HepG2 (cell line): ENCODE measurements at regions not wholly inside any gene's neighbourhood (a gene's known extent, or its start where the extent isn't known, plus 50 kb on each side); places are given as distances from the start of the nearest gene placed in this dataset.

Source experiments
- ATAC-seq: fragments of 200-7000 bp; cut with Tn5 transposase; 3 replicates; pipeline ENCODE4 v1.9.1; 2020; ENCODE audit warnings: mild to moderate bottlenecking, moderate library complexity
- BruUV-seq: library from RNA; stranded (reverse); fragments of 400-500 nt; replicated peaks from 2 replicates; lab custom pipeline; 2021; lab: Mats Ljungman, UMichigan
- CTCF ChIA-PET: fragments of 300-600 bp; formaldehyde crosslinking; extraction: SDS; loops from one replicate; lab custom pipeline; 2021; ENCODE audit warnings: low total read pairs, inconsistent platforms, low intra/inter-chr PET ratio; lab: Yijun Ruan, JAX
- POLR2A ChIA-PET: fragments of 350-600 bp; sonication (Branson Sonifier 250); formaldehyde crosslinking; loops from one replicate; lab custom pipeline; 2020; ENCODE audit warnings: antibody characterized with exemption, inconsistent platforms; lab: Yijun Ruan, JAX
- DNase-seq: peaks from one replicate; pipeline ENCODE4 v3.0.0-alpha.2; 2015; ENCODE audit warnings: low spot score
- FAIRE-seq: peaks from 3 replicates; lab custom pipeline; 2011; peaks lifted over from hg19 to GRCh38; lab: Jason Lieb, UNC
- H2AFZ ChIP-seq: one replicate; pipeline ENCODE4 v1.6.1; 2011; ENCODE audit warnings: low read length, inconsistent platforms
- H3K27ac ChIP-seq: fragments of 300-600 bp; 3 replicates; pipeline ENCODE4 v1.8.0; 2011; ENCODE audit warnings: mixed run types, mild to moderate bottlenecking, mixed read lengths, low read length, inconsistent platforms; ENCODE audit not compliant: insufficient read depth; ENCODE audit errors: extremely low read length
- H3K27me3 ChIP-seq, 2 experiments: fragments of 200-600 bp in 1 of 2; 2 replicates in 1 of 2; 3 replicates in 1 of 2; pipeline versions ENCODE4 v1.6.0 to v1.8.0; 2011; ENCODE audit warnings: low read length in 2 of 2, mild to moderate bottlenecking in 2 of 2, moderate library complexity in 2 of 2, inconsistent platforms in 1 of 2; ENCODE audit not compliant: insufficient read depth in 2 of 2, control insufficient read depth in 1 of 2
- H3K36me3 ChIP-seq, 2 experiments: fragments of 200-600 bp in 1 of 2; replicated peaks in 1 of 2; 2 replicates in 1 of 2; 3 replicates in 1 of 2; pipeline versions ENCODE4 v1.5.1 to v1.8.0; 2011; ENCODE audit warnings: low read length in 2 of 2, inconsistent platforms in 1 of 2; ENCODE audit not compliant: insufficient read depth in 2 of 2, control insufficient read depth in 1 of 2
- H3K4me1 ChIP-seq: 2 replicates; pipeline ENCODE4 v1.5.1; 2012; ENCODE audit warnings: low read length, inconsistent platforms; ENCODE audit not compliant: insufficient read depth
- H3K4me2 ChIP-seq: 2 replicates; pipeline ENCODE4 v1.6.0; 2011; ENCODE audit warnings: low read depth, low read length, inconsistent platforms
- H3K4me3 ChIP-seq, 3 experiments: fragments of 200-600 bp in 1 of 3; sonication (generic), shearing (Covaris generic) in 1 of 3; replicated peaks in 1 of 3; 2 replicates each; pipeline ENCODE4 v1.5.1; 2011 to 2016; ENCODE audit warnings: low read length in 3 of 3, inconsistent platforms in 2 of 3, low read depth in 2 of 3, mild to moderate bottlenecking in 2 of 3, control low read depth in 1 of 3, mixed read lengths in 1 of 3; ENCODE audit not compliant: insufficient read depth in 1 of 3
- H3K79me2 ChIP-seq: one replicate; pipeline ENCODE4 v1.6.1; 2011; ENCODE audit warnings: low read length, inconsistent platforms; ENCODE audit not compliant: insufficient read depth
- H3K9ac ChIP-seq: 2 replicates; pipeline ENCODE4 v1.6.0; 2011; ENCODE audit warnings: mild to moderate bottlenecking, low read depth, low read length, inconsistent platforms; ENCODE audit not compliant: insufficient read depth
- H3K9me3 ChIP-seq: 2 replicates; pipeline ENCODE4 v1.5.1; 2012; ENCODE audit warnings: mild to moderate bottlenecking, low read length
- H4K20me1 ChIP-seq: 2 replicates; pipeline ENCODE4 v1.6.0; 2011; ENCODE audit warnings: inconsistent platforms, mild to moderate bottlenecking, low read length, moderate library complexity; ENCODE audit not compliant: insufficient read depth
- BORCS8-MEF2B ChIP-seq: sonication (generic); formaldehyde crosslinking; IDR thresholded peaks from 2 replicates; pipeline ENCODE4 v1.8.0; 2022; ENCODE audit warnings: mild to moderate bottlenecking, missing genetic modification reagents
- CENPBD1 ChIP-seq: sonication (generic); formaldehyde crosslinking; IDR thresholded peaks from 2 replicates; pipeline ENCODE4 v1.8.0; 2022; ENCODE audit warnings: missing genetic modification reagents, low read depth, mild to moderate bottlenecking, borderline replicate concordance
- FOXJ3 ChIP-seq: sonication (generic); formaldehyde crosslinking; IDR thresholded peaks from 2 replicates; pipeline ENCODE4 v1.4.0; 2020; ENCODE audit warnings: missing genetic modification reagents, mild to moderate bottlenecking, borderline replicate concordance
- FOXP1 ChIP-seq, 2 experiments: fragments of 450-650 bp in 1 of 2; IDR thresholded peaks; 2 replicates each; pipeline ENCODE4 v1.6.1; 2017 to 2018; ENCODE audit warnings: antibody characterized with exemption in 1 of 2
- KDM5B ChIP-seq: sonication (generic); formaldehyde crosslinking; IDR thresholded peaks from 2 replicates; pipeline ENCODE4 v1.4.0; 2020; ENCODE audit warnings: missing genetic modification reagents, mild to moderate bottlenecking, borderline replicate concordance
- MBD4 ChIP-seq: IDR thresholded peaks from 2 replicates; pipeline ENCODE4 v1.6.1; 2012; ENCODE audit warnings: low read length, inconsistent platforms, borderline replicate concordance
- POLR2G ChIP-seq: fragments of 200-400 bp; formaldehyde crosslinking; IDR thresholded peaks from 2 replicates; pipeline ENCODE4 v1.6.1; 2018; ENCODE audit warnings: mild to moderate bottlenecking, low read depth, low read length, moderate library complexity
- SP5 ChIP-seq: IDR thresholded peaks from 2 replicates; pipeline ENCODE4 v1.6.1; 2016; ENCODE audit warnings: low read depth, borderline replicate concordance
- SUZ12 ChIP-seq: fragments of 150-350 bp; IDR thresholded peaks from 2 replicates; pipeline ENCODE4 v1.6.1; 2014; ENCODE audit warnings: low read depth, low read length
- ZNF136 ChIP-seq: sonication (generic); formaldehyde crosslinking; IDR thresholded peaks from 2 replicates; pipeline ENCODE4 v1.8.1; 2022; ENCODE audit warnings: low read depth, mild to moderate bottlenecking, moderate library complexity, missing genetic modification reagents
- ZNF446 ChIP-seq: sonication (generic); formaldehyde crosslinking; IDR thresholded peaks from 2 replicates; pipeline ENCODE4 v1.5.0; 2020; ENCODE audit warnings: mild to moderate bottlenecking, missing genetic modification reagents
- ZNF589 ChIP-seq: sonication (generic); formaldehyde crosslinking; conservative IDR thresholded peaks from 2 replicates; pipeline ENCODE4 v1.8.0; 2022; ENCODE audit warnings: mild to moderate bottlenecking, moderate library complexity, missing genetic modification reagents
- ZNF619 ChIP-seq: sonication (generic); formaldehyde crosslinking; IDR thresholded peaks from 2 replicates; pipeline ENCODE4 v1.4.0; 2020; ENCODE audit warnings: mild to moderate bottlenecking, missing genetic modification reagents
- ZNF777 ChIP-seq: sonication (generic); formaldehyde crosslinking; IDR thresholded peaks from 2 replicates; pipeline ENCODE4 v1.4.0; 2020; ENCODE audit warnings: missing genetic modification reagents
- WGBS: methylation state at CpG from one replicate; pipeline ENCODE4 v1.1.6; 2017; ENCODE audit warnings: low lambda C conversion rate; 5-methylcytosine and 5-hydroxymethylcytosine counted together
- in situ Hi-C: cut with HindIII; loops from 2 replicates; pipeline ENCODE4 v1.10.0; 2017; ENCODE audit warnings: low pct_unique_long_range_greater_than_20kb; ENCODE audit not compliant: extremely low pct_ligation_motif_present
- intact Hi-C: fragments of 100-400 bp; cut with micrococcal nuclease; formaldehyde crosslinking; loops from one replicate; pipeline ENCODE4 v1.10.0; 2022; ENCODE audit not compliant: unreplicated experiment
- TF ChIP-seq, protein P1 (sequence below): sonication (generic); formaldehyde crosslinking; IDR thresholded peaks from 2 replicates; pipeline ENCODE4 v1.8.0; 2023; ENCODE audit warnings: mild to moderate bottlenecking, missing genetic modification reagents
- TF ChIP-seq, protein P2 (sequence below): sonication (generic); formaldehyde crosslinking; IDR thresholded peaks from 2 replicates; pipeline ENCODE4 v1.9.0; 2021; ENCODE audit warnings: missing genetic modification reagents, borderline replicate concordance

GRCh38 chr4:158055668-158056067 is 117.2 kb downstream of the GASK1B start:
- DNase-seq = no peak
- H4K20me1 ChIP-seq = no peaks in the 10 kb centered on the region
- intact Hi-C loops = no loop called here
- TF ChIP-seq ZNF446 (CRISPR knock-in tag) (no peak), BORCS8-MEF2B (CRISPR knock-in tag) (no peak), KDM5B (CRISPR knock-in tag) (no peak), FOXJ3 (CRISPR knock-in tag) (no peak), POLR2G (no peak), ZNF777 (CRISPR knock-in tag) (no peak), ZNF589 (CRISPR knock-in tag) (no peak)
- TF ChIP-seq, protein P1, sequence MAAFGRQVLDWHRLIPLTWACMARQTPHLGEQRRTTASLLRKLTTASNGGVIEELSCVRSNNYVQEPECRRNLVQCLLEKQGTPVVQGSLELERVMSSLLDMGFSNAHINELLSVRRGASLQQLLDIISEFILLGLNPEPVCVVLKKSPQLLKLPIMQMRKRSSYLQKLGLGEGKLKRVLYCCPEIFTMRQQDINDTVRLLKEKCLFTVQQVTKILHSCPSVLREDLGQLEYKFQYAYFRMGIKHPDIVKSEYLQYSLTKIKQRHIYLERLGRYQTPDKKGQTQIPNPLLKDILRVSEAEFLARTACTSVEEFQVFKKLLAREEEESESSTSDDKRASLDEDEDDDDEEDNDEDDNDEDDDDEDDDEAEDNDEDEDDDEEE (CRISPR knock-in tag) = no peak
- TF ChIP-seq, all 625 proteins: peak for 0
- H3K9me3 ChIP-seq = no peaks in the 10 kb centered on the region
- FAIRE-seq (no peak), ATAC-seq (no peak)
- H3K27ac ChIP-seq = no peak overlapping the region
- 61% methylated on average over 1 of the region's 1 CpG for WGBS
- H3K79me2 ChIP-seq = no peaks in the 10 kb centered on the region
- ChIA-PET POLR2A (no interaction called here), CTCF (no interaction called here)
- in situ Hi-C loops = no loop called here
- BruUV-seq = no TSS peak
- no peak overlapping the region for H2AFZ ChIP-seq
- peaks cover 17% of the 10 kb centered on the region for H3K4me1 ChIP-seq
- no peak overlapping the region for H3K9ac ChIP-seq
- 0 out of 2 replicates have a peak overlapping the region, but pooled peaks have one; percentile 27 for H3K4me2 ChIP-seq
- no peaks in the 10 kb centered on the region for H3K27me3 ChIP-seq
- no peaks in the 10 kb centered on the region for H3K36me3 ChIP-seq
- no peak overlapping the region for H3K4me3 ChIP-seq

DNA sequence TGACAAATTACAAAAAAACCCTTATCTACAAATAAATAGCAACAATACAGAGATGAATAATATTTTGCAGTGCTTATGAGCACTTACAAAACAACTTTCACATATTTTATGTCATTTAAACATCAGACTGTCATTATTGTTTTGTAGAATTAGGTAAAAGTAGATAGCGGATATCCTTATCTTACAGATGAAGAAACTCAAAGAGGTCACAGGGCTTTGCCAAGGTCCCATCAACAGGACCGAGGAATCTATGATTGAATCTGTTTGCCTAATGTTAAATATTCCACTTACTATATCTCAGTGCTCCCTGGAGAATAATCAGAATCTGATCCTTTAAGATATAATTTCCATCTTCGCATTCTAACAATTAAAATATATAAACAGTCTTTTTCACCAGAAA is 119.0 kb downstream of the GASK1B start:
- DNase-seq (no peak), FAIRE-seq (no peak), ATAC-seq (no peak)
- BruUV-seq = no TSS peak
- H3K4me2 ChIP-seq = no peak overlapping the region
- 75% methylated on average over 3 of the region's 3 CpGs for WGBS
- no peak overlapping the region for H3K4me3 ChIP-seq
- H3K9ac ChIP-seq = no peak overlapping the region
- peaks cover 17% of the 10 kb centered on the region for H3K4me1 ChIP-seq
- H3K79me2 ChIP-seq = no peaks in the 10 kb centered on the region
- H2AFZ ChIP-seq = no peak overlapping the region
- POLR2A ChIA-PET = no interaction called here
- CTCF ChIA-PET = no interaction called here
- in situ Hi-C loops = no loop called here
- no peaks in the 10 kb centered on the region for H4K20me1 ChIP-seq
- no peak overlapping the region for H3K27ac ChIP-seq
- intact Hi-C loops = no loop called here
- no peaks in the 10 kb centered on the region for H3K9me3 ChIP-seq
- no peaks in the 10 kb centered on the region for H3K27me3 ChIP-seq
- H3K36me3 ChIP-seq = no peaks in the 10 kb centered on the region
- no peak for TF ChIP-seq SUZ12
- TF ChIP-seq ZNF136 = no peak
- TF ChIP-seq ZNF619 (CRISPR knock-in tag) = no peak
- no peak for TF ChIP-seq CENPBD1 (CRISPR knock-in tag)
- TF ChIP-seq SP5 (CRISPR knock-in tag) = no peak
- no peak for TF ChIP-seq FOXP1 (IDR thresholded peaks at IDR 0.05)
- TF ChIP-seq FOXP1 (CRISPR knock-in tag; IDR thresholded peaks at IDR 0.05) = no peak
- TF ChIP-seq, protein P2, sequence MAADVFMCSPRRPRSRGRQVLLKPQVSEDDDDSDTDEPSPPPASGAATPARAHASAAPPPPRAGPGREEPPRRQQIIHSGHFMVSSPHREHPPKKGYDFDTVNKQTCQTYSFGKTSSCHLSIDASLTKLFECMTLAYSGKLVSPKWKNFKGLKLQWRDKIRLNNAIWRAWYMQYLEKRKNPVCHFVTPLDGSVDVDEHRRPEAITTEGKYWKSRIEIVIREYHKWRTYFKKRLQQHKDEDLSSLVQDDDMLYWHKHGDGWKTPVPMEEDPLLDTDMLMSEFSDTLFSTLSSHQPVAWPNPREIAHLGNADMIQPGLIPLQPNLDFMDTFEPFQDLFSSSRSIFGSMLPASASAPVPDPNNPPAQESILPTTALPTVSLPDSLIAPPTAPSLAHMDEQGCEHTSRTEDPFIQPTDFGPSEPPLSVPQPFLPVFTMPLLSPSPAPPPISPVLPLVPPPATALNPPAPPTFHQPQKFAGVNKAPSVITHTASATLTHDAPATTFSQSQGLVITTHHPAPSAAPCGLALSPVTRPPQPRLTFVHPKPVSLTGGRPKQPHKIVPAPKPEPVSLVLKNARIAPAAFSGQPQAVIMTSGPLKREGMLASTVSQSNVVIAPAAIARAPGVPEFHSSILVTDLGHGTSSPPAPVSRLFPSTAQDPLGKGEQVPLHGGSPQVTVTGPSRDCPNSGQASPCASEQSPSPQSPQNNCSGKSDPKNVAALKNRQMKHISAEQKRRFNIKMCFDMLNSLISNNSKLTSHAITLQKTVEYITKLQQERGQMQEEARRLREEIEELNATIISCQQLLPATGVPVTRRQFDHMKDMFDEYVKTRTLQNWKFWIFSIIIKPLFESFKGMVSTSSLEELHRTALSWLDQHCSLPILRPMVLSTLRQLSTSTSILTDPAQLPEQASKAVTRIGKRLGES (CRISPR knock-in tag) = no peak
- no peak for TF ChIP-seq MBD4
